ENCODE measurements at regions not wholly inside any gene's neighbourhood (a gene's known extent, or its start where the extent isn't known, plus 50 kb on each side); places are given as distances from the start of the nearest gene placed in this dataset.

DNA sequence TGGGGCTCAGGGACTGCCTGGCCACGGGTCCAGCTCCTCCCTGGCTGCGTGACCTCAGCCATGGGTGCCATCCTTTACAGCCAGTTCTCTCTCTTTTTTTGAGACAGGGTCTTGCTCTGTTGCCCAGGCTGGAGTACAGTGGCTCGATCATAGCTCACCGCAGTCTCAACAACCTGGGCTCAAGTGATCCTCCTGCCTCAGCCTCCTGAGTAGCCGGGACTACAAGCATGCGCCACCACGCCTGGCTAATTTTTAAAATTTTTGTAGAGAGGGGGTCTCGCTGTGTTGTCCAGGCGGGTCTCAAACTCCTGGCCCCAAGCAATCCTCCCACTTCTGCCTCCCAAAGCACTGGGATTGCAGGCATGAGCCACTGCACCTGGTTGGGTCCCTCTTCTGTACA is 75.4 kb downstream of the PTPRS start:
- H3K4me2 ChIP-seq (ENCODE audit: control insufficient read depth, extremely low read depth, insufficient read depth, low read depth, low read length): no peak overlapping the region
- H2AFZ ChIP-seq (ENCODE audit: control insufficient read depth, low read length): no peak overlapping the region
- TF ChIP-seq, protein P1, sequence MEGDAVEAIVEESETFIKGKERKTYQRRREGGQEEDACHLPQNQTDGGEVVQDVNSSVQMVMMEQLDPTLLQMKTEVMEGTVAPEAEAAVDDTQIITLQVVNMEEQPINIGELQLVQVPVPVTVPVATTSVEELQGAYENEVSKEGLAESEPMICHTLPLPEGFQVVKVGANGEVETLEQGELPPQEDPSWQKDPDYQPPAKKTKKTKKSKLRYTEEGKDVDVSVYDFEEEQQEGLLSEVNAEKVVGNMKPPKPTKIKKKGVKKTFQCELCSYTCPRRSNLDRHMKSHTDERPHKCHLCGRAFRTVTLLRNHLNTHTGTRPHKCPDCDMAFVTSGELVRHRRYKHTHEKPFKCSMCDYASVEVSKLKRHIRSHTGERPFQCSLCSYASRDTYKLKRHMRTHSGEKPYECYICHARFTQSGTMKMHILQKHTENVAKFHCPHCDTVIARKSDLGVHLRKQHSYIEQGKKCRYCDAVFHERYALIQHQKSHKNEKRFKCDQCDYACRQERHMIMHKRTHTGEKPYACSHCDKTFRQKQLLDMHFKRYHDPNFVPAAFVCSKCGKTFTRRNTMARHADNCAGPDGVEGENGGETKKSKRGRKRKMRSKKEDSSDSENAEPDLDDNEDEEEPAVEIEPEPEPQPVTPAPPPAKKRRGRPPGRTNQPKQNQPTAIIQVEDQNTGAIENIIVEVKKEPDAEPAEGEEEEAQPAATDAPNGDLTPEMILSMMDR (optimal IDR thresholded peaks at IDR 0.05 in 1 of 3, IDR thresholded peaks at IDR 0.05 in 1 of 3, conservative IDR thresholded peaks at IDR 0.05 in 1 of 3; ENCODE audit: extremely low read depth in 1 of 3, insufficient read depth in 2 of 3, low read length in 3 of 3): no peak
- TF ChIP-seq EZH2 (IDR thresholded peaks at IDR 0.05; ENCODE audit: low read length): no peak
- no peaks in the 10 kb centered on the region for H3K79me2 ChIP-seq (ENCODE audit: control insufficient read depth, insufficient read depth, low read length)
- H3K9me1 ChIP-seq (ENCODE audit: control insufficient read depth, extremely low read depth, insufficient read depth, low read length): no peaks in the 10 kb centered on the region
- H3K4me3 ChIP-seq (ENCODE audit: control insufficient read depth in 2 of 3, extremely low read depth in 1 of 3, insufficient read depth in 2 of 3, low read depth in 1 of 3, low read length in 3 of 3): no peak overlapping the region
- no peaks in the 10 kb centered on the region for H3K27me3 ChIP-seq (ENCODE audit: control insufficient read depth, extremely low read depth, insufficient read depth, low read length)
- DNase-seq (ENCODE audit: low read depth, low spot score) (no peak), FAIRE-seq (no peak)
- no peaks in the 10 kb centered on the region for H4K20me1 ChIP-seq (ENCODE audit: control insufficient read depth, extremely low read depth, insufficient read depth, low read length)
- no peaks in the 10 kb centered on the region for H3K9me3 ChIP-seq (ENCODE audit: control insufficient read depth, low read depth, low read length)
- no peak overlapping the region for H3K27ac ChIP-seq (ENCODE audit: control insufficient read depth, insufficient read depth, low read length)
- peaks cover 15% of the 10 kb centered on the region for H3K4me1 ChIP-seq (ENCODE audit: control insufficient read depth, extremely low read depth, insufficient read depth, low read length)
- dilution Hi-C loops (cut with MboI; ENCODE audit: extremely low pct_ligation_motif_present, low sequenced_read_pairs): no loop called here
- no peaks in the 10 kb centered on the region for H3K36me3 ChIP-seq (ENCODE audit: control insufficient read depth in 2 of 2, extremely low read depth in 1 of 2, insufficient read depth in 2 of 2, low read length in 2 of 2)
- H3K9ac ChIP-seq (ENCODE audit: control insufficient read depth, extremely low read depth, insufficient read depth, low read length): no peak overlapping the region

DNA sequence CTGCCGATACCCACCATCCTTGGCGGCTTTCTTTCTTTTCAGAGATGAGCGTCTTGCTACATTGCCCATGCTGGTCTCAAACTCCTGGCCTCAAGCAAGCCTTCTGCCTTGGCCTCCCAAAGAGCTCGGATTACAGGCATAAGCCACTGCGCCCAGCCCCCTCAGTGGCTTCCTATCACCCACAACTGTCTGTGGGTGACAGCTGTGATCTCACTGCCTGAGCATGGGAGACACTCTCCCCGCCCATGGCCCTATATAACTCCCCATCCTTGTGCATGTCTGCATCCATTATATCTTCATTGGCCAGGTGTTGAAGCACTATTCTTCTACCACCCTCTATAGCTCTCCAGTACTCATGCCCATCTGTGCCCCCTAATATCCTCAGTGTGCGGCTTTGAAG is 76.2 kb downstream of the PTPRS start:
- TF ChIP-seq EZH2 (IDR thresholded peaks at IDR 0.05; ENCODE audit: low read length): no peak
- TF ChIP-seq, protein P1 (optimal IDR thresholded peaks at IDR 0.05 in 1 of 3, IDR thresholded peaks at IDR 0.05 in 1 of 3, conservative IDR thresholded peaks at IDR 0.05 in 1 of 3; ENCODE audit: extremely low read depth in 1 of 3, insufficient read depth in 2 of 3, low read length in 3 of 3): no peak
- dilution Hi-C loops (cut with MboI; ENCODE audit: extremely low pct_ligation_motif_present, low sequenced_read_pairs): no loop called here
- no peak overlapping the region for H2AFZ ChIP-seq (ENCODE audit: control insufficient read depth, low read length)
- no peaks in the 10 kb centered on the region for H3K9me3 ChIP-seq (ENCODE audit: control insufficient read depth, low read depth, low read length)
- H3K79me2 ChIP-seq (ENCODE audit: control insufficient read depth, insufficient read depth, low read length): no peaks in the 10 kb centered on the region
- peaks cover 17% of the 10 kb centered on the region for H3K4me1 ChIP-seq (ENCODE audit: control insufficient read depth, extremely low read depth, insufficient read depth, low read length)
- H3K27ac ChIP-seq (ENCODE audit: control insufficient read depth, insufficient read depth, low read length): no peak overlapping the region
- FAIRE-seq (no peak), DNase-seq (ENCODE audit: low read depth, low spot score) (no peak)
- H3K36me3 ChIP-seq (ENCODE audit: control insufficient read depth in 2 of 2, extremely low read depth in 1 of 2, insufficient read depth in 2 of 2, low read length in 2 of 2): no peaks in the 10 kb centered on the region
- no peaks in the 10 kb centered on the region for H3K9me1 ChIP-seq (ENCODE audit: control insufficient read depth, extremely low read depth, insufficient read depth, low read length)
- H4K20me1 ChIP-seq (ENCODE audit: control insufficient read depth, extremely low read depth, insufficient read depth, low read length): no peaks in the 10 kb centered on the region
- H3K4me2 ChIP-seq (ENCODE audit: control insufficient read depth, extremely low read depth, insufficient read depth, low read depth, low read length): no peak overlapping the region
- no peak overlapping the region for H3K4me3 ChIP-seq (ENCODE audit: control insufficient read depth in 2 of 3, extremely low read depth in 1 of 3, insufficient read depth in 2 of 3, low read depth in 1 of 3, low read length in 3 of 3)
- no peak overlapping the region for H3K9ac ChIP-seq (ENCODE audit: control insufficient read depth, extremely low read depth, insufficient read depth, low read length)
- no peaks in the 10 kb centered on the region for H3K27me3 ChIP-seq (ENCODE audit: control insufficient read depth, extremely low read depth, insufficient read depth, low read length)
